Common myeloid progenitor, CD34-positive (primary cell): ENCODE measurements at regions not wholly inside any gene's neighbourhood (a gene's known extent, or its start where the extent isn't known, plus 50 kb on each side); places are given as distances from the start of the nearest gene placed in this dataset.

Experiments used
- CTCF ChIA-PET: fragments of 350-600 bp; sonication (Branson Sonifier 250); formaldehyde crosslinking; loops from one replicate; lab custom pipeline; 2021; ENCODE audit warnings: antibody characterized with exemption; lab: Charles Lee
- POLR2A ChIA-PET: fragments of 350-600 bp; sonication (Branson Sonifier 250); formaldehyde crosslinking; loops from one replicate; lab custom pipeline; 2021; ENCODE audit warnings: antibody characterized with exemption; lab: Charles Lee
- DNase-seq, 3 donors: peaks; one replicate each; pipeline versions ENCODE4 v3.0.0 to v3.0.0-alpha.2; 2013
- H3K27ac ChIP-seq, 2 experiments: 1 replicate in 1 of 2; 2 replicates in 1 of 2; pipeline ENCODE4 v1.7.0; 2013; ENCODE audit warnings: inconsistent platforms in 2 of 2, low read length in 2 of 2, mild to moderate bottlenecking in 2 of 2, low read depth in 1 of 2, moderate library complexity in 1 of 2; ENCODE audit not compliant: severe bottlenecking in 2 of 2, insufficient read depth in 1 of 2, poor library complexity in 1 of 2
- H3K27me3 ChIP-seq, 5 experiments: replicated peaks in 2 of 5; 1 replicate in 3 of 5; 2 replicates in 2 of 5; pipeline versions ENCODE4 v1.6.1 to v1.7.0; 2013; ENCODE audit warnings: low read length in 4 of 5, mild to moderate bottlenecking in 2 of 5, moderate library complexity in 2 of 5, inconsistent platforms in 1 of 5; ENCODE audit not compliant: insufficient read depth in 5 of 5, control insufficient read depth in 4 of 5
- H3K36me3 ChIP-seq, 4 experiments: 1 replicate in 2 of 4; 2 replicates in 2 of 4; pipeline versions ENCODE4 v1.6.1 to v1.7.0; 2013; ENCODE audit warnings: low read length in 3 of 4, control low read depth in 1 of 4, mild to moderate bottlenecking in 1 of 4; ENCODE audit not compliant: control insufficient read depth in 4 of 4, insufficient read depth in 4 of 4
- H3K4me1 ChIP-seq, 4 experiments: 1 replicate in 3 of 4; 2 replicates in 1 of 4; pipeline versions ENCODE4 v1.6.1 to v1.7.1; 2013; ENCODE audit warnings: low read length in 3 of 4, mild to moderate bottlenecking in 3 of 4, control low read depth in 1 of 4, inconsistent platforms in 1 of 4, moderate library complexity in 1 of 4; ENCODE audit not compliant: control insufficient read depth in 4 of 4, insufficient read depth in 4 of 4; ENCODE audit errors: control extremely low read depth in 1 of 4
- H3K4me3 ChIP-seq, 7 experiments: 1 replicate in 4 of 7; 2 replicates in 3 of 7; pipeline versions ENCODE4 v1.5.1 to v1.7.0; 2013; ENCODE audit warnings: mild to moderate bottlenecking in 7 of 7, low read length in 6 of 7, moderate library complexity in 6 of 7, inconsistent platforms in 2 of 7, low read depth in 2 of 7, control low read depth in 1 of 7; ENCODE audit not compliant: insufficient read depth in 4 of 7, control insufficient read depth in 1 of 7; ENCODE audit errors: extremely low read depth in 1 of 7
- H3K9me3 ChIP-seq, 5 experiments: 1 replicate in 4 of 5; 2 replicates in 1 of 5; pipeline versions ENCODE4 v1.6.1 to v1.7.1; 2013; ENCODE audit warnings: low read length in 4 of 5, mild to moderate bottlenecking in 2 of 5, inconsistent platforms in 1 of 5, low read depth in 1 of 5, moderate library complexity in 1 of 5; ENCODE audit not compliant: control insufficient read depth in 4 of 5, insufficient read depth in 2 of 5; ENCODE audit errors: control extremely low read depth in 1 of 5
- WGBS: methylation state at CpG from one replicate; pipeline ENCODE4 v1.1.5; 2013; ENCODE audit not compliant: insufficient coverage; 5-methylcytosine and 5-hydroxymethylcytosine counted together

DNA sequence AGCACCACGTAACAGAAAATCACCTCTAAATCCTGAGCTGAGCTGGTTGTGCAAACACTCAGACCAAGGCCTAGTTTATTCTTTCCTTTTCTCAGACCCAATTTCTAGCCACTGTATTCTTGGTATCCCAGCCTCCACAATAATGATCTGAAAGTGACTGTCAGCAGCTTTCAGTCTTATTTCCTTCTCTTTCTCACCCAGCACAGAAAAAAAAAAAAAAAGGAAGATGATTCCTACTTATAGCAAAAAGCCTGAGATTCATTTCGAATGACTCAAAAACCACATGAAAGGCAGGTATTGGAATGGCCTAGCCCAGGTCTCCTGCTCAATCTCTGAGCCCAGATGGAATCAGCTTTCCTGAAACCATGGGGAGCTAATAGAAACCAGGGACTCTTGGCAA is 298.6 kb upstream of the PPFIA2 start:
- no peak overlapping the region for H3K27ac ChIP-seq
- WGBS, result 80% methylated on average over 1 of the region's 2 CpGs
- H3K27me3 ChIP-seq, result no peaks in the 10 kb centered on the region
- CTCF ChIA-PET, result no interaction called here
- no peaks in the 10 kb centered on the region for H3K9me3 ChIP-seq
- H3K4me3 ChIP-seq, result no peak overlapping the region
- DNase-seq, result no peak
- H3K36me3 ChIP-seq, result no peaks in the 10 kb centered on the region
- no peaks in the 10 kb centered on the region for H3K4me1 ChIP-seq
- POLR2A ChIA-PET, result interaction anchor here (0.7 kb wide), 1 partner anchor 119 kb away, joined by 3 read pairs; no protein-coding TSS in a partner anchor

DNA sequence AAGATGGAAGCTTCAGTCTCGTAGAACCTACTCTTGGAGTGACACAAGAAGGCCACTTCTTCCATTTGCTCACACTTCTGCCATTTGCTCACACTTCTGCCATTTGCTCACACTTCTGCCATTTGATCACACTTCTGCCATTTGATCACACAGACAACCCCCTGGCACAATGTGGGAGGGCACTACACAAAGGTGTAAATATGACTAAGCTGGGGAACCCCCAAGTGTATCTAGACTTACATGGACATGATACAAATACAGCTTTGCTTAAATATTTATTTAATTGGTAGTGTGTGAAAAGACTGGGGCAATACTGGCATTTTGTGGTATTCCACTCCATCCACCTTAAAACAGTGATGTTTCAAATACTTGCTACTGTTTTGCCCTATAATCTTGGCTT is 296.2 kb upstream of the PPFIA2 start:
- ChIA-PET CTCF (no interaction called here), POLR2A (no interaction called here)
- Histone ChIP-seq H3K9me3 (no peaks in the 10 kb centered on the region), H3K4me1 (no peaks in the 10 kb centered on the region), H3K36me3 (no peaks in the 10 kb centered on the region), H3K27ac (no peak overlapping the region), H3K27me3 (no peaks in the 10 kb centered on the region), H3K4me3 (no peak overlapping the region)
- DNase-seq, result no peak
- WGBS, result 80% methylated on average over 1 of the region's 1 CpG

DNA sequence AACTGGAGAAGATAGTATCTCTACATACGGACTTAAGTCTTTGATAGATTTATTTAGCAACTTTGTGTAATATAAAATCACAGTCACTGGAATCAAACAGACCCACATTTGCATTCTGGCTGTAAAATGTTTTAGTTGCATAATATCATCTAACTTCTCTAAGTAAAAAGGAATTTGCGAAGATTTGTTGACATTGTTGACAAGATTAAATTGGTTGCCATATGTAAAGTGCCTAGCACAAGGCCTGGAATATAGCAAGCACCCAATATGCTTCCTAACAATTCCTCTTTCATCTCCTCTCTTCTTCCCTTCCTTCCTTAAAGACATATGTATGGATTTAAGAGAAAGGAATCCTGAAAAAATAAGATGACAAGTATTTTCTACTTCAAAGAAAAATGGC is 295.4 kb upstream of the PPFIA2 start:
- Histone ChIP-seq H3K36me3 (no peaks in the 10 kb centered on the region), H3K27me3 (no peaks in the 10 kb centered on the region), H3K4me1 (no peaks in the 10 kb centered on the region), H3K9me3 (no peaks in the 10 kb centered on the region), H3K27ac (no peak overlapping the region), H3K4me3 (no peak overlapping the region)
- DNase-seq, result no peak
- CTCF ChIA-PET, result no interaction called here
- POLR2A ChIA-PET, result no interaction called here
- whole genome bisulfite sequencing, result no CpG with 5 or more reads among the region's 2 CpGs

DNA sequence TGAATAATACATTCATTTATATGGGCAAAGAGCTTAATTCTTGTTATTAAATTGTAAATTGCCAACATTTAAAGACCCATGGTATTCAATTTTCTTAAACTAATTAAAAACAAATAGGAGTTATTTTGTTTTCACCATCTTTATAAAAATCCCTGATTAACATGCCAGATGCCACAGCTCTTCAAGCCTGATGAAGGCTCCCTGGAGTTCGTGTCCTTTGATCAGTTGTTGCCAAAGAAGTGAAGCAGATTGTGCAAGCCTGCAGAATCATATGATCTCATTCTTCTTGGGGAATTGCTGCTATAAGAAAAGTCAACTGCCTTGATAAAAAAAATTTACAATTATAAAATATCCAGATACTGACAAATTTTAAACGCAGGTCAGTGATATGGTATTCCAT is 288.3 kb upstream of the PPFIA2 start:
- H3K4me3 ChIP-seq, result no peak overlapping the region
- CTCF ChIA-PET, result no interaction called here
- H3K4me1 ChIP-seq, result no peaks in the 10 kb centered on the region
- no peak overlapping the region for H3K27ac ChIP-seq
- POLR2A ChIA-PET, result no interaction called here
- no peaks in the 10 kb centered on the region for H3K36me3 ChIP-seq
- no peaks in the 10 kb centered on the region for H3K27me3 ChIP-seq
- DNase-seq, result no peak
- WGBS, result no CpG with 5 or more reads among the region's 2 CpGs
- H3K9me3 ChIP-seq, result no peaks in the 10 kb centered on the region

DNA sequence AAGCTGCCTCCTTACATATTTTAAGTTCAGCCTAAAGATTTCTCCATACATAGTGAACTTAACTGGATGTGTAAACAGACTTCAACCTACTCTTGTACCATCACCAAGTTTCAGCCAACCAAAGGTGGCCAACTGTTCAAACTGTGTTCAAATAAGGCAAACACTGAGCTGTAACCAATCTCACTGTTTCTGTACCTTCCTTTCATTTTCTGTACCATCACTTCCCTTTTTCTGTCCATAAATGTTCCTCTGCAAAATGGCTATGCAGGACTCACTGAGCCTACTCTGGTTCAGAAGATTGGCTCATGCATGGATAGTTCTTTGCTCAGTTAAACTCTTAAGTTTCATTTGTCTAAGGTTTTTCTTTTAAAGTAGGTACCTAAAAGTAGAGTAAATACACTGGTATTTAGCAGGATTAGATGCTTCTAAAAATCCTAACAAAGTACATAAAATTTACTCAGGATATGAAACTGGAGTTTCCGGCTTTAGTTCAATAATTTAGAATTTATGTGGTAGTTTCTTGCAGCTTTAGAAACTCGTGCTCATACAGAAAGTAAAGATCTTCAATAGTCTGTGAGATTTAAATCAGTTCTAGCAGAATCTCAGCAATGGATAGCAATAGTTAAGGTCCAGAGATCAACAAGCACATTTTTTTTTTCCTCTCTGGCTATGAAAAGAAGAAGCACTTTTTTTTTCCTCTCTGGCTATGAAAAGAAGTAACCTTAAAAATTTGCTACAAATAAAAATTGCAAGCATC is 282.0 kb upstream of the PPFIA2 start:
- Histone ChIP-seq H3K4me3 (no peak overlapping the region), H3K4me1 (no peaks in the 10 kb centered on the region), H3K27me3 (no peaks in the 10 kb centered on the region), H3K27ac (no peak overlapping the region), H3K9me3 (no peaks in the 10 kb centered on the region), H3K36me3 (no peaks in the 10 kb centered on the region)
- no CpG with 5 or more reads among the region's 2 CpGs for WGBS
- POLR2A ChIA-PET, result interaction anchor here (0.6 kb wide), 1 partner anchor 424 kb away, joined by 3 read pairs; no protein-coding TSS in a partner anchor
- CTCF ChIA-PET, result no interaction called here
- no peak for DNase-seq

DNA sequence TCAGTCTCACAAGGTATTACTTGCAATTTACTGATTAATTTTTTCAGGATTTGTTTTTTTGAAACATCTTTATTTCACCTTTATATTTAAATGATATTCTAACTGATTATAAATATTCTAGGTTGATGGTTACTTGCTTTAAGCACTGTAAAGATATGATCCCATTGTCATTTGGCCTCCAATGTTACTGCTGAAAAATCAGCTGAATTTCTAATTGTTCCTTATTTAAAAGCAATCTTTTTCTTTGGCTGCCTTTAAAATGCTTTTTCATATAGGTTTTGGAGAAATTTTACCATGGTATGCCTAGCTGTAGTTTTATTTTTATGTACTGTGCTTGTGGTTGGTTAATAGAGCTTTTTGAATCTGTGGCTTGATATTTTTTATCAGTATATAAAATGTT is 275.6 kb upstream of the PPFIA2 start:
- CTCF ChIA-PET, result no interaction called here
- POLR2A ChIA-PET, result no interaction called here
- no peak for DNase-seq

DNA sequence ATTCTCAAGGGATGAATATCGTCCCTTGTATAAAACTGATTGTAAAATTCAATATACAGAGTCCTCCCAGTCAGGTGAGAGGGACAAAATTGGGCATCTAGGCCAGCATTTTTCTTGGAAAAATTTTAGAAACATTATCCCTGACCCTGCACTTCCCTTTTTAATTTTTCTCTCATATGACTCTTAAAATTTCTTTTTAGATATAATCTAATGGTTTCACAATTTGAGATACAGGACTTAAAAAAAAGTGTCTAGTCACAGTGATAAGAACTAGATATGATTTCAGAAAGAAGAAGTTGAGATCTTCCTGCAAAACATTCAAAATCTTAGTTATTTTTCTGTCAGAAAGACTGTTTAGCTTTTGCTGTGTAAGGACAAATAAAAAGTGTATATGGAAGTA is 270.8 kb upstream of the PPFIA2 start:
- no peak overlapping the region for H3K27ac ChIP-seq
- H3K4me3 ChIP-seq, result no peak overlapping the region
- H3K9me3 ChIP-seq, result peaks cover 0 to 9% (median 0%) of the 10 kb centered on the region in 5 experiments
- H3K27me3 ChIP-seq, result no peaks in the 10 kb centered on the region
- ChIA-PET CTCF (no interaction called here), POLR2A (no interaction called here)
- WGBS, result 100% methylated on average over 1 of the region's 1 CpG
- H3K36me3 ChIP-seq, result no peaks in the 10 kb centered on the region
- peak in 1 of 3 donors; percentile 10 for DNase-seq
- no peaks in the 10 kb centered on the region for H3K4me1 ChIP-seq

More for the DNA sequence above, 275.6 kb upstream of the PPFIA2 start:
- no peaks in the 10 kb centered on the region for H3K27me3 ChIP-seq
- peaks cover 0 to 11% (median 0%) of the 10 kb centered on the region in 5 experiments for H3K9me3 ChIP-seq
- H3K4me1 ChIP-seq, result no peaks in the 10 kb centered on the region
- no peak overlapping the region for H3K27ac ChIP-seq
- no peaks in the 10 kb centered on the region for H3K36me3 ChIP-seq
- no peak overlapping the region for H3K4me3 ChIP-seq
